ENCODE measurements at regions not wholly inside any gene's neighbourhood (a gene's known extent, or its start where the extent isn't known, plus 50 kb on each side); places are given as distances from the start of the nearest gene placed in this dataset.

DNA sequence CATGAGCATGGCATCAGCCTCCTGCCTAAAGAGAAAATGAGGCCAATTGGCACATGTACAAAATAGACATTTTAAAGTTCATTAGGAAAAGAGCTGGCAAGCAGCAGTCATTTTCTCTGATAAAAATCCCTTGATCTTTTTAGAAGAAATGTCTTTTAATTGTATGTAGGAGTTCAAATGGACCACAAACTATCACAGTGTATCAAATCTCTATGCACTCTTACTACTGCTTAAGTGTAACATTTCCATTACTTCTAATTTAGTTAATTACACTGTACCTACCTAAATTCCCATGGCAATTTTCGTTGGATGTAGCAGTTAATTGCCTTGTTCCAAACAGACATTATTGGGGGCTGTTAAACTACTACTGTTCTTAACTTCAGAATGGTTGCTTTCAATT lies 233.7 kb upstream of the TECRL start:
- TF ChIP-seq PBX3 (CRISPR knock-in tag; IDR thresholded peaks at IDR 0.05; ENCODE audit: borderline replicate concordance) = no peak
- no peak for TF ChIP-seq SIX1 (CRISPR knock-in tag; IDR thresholded peaks at IDR 0.05; ENCODE audit: borderline replicate concordance)
- TF ChIP-seq POLR2AphosphoS5 (IDR thresholded peaks at IDR 0.05; ENCODE audit: low read depth, low read length) = no peak
- no peak for TF ChIP-seq SRSF1 (optimal IDR thresholded peaks at IDR 0.05; ENCODE audit: low read depth, low read length)
- TF ChIP-seq ZMYM3 (CRISPR knock-in tag; IDR thresholded peaks at IDR 0.05) = no peak

Data from HepG2 (cell line).